GM12878 (cell line): ENCODE measurements at regions not wholly inside any gene's neighbourhood (a gene's known extent, or its start where the extent isn't known, plus 50 kb on each side); places are given as distances from the start of the nearest gene placed in this dataset.

Experiments used
- ATAC-seq: fragments of 200-7000 bp; cut with Tn5 transposase; 3 replicates; pipeline ENCODE4 v1.9.1; 2020; ENCODE audit warnings: mild to moderate bottlenecking, moderate library complexity
- BruUV-seq: library from RNA; stranded (reverse); fragments of 400-500 nt; replicated peaks from 2 replicates; lab custom pipeline; 2021; lab: Mats Ljungman, UMichigan
- CTCF ChIA-PET: fragments of 300-600 bp; sonication (Branson Sonifier 250); formaldehyde crosslinking; extraction: SDS; loops from one replicate; lab custom pipeline; 2021; ENCODE audit warnings: inconsistent platforms; lab: Yijun Ruan, JAX
- POLR2A ChIA-PET: fragments of 350-600 bp; formaldehyde crosslinking; extraction: SDS; loops from one replicate; lab custom pipeline; 2021; ENCODE audit warnings: inconsistent platforms; lab: Charles Lee
- RAD21 ChIA-PET: fragments of 300-600 bp; sonication (Branson Sonifier 250); formaldehyde crosslinking; loops from one replicate; lab custom pipeline; 2023; ENCODE audit warnings: antibody characterized with exemption; ENCODE audit not compliant: unreplicated experiment; lab: Charles Lee
- SMC1A ChIA-PET: fragments of 300-600 bp; sonication (Branson Sonifier 250); formaldehyde crosslinking; loops from one replicate; lab custom pipeline; 2023; ENCODE audit not compliant: unreplicated experiment, uncharacterized antibody; lab: Charles Lee
- DNase-seq: peaks from one replicate; pipeline ENCODE4 v3.0.0-alpha.2; 2011; ENCODE audit warnings: low read depth, low spot score
- FAIRE-seq: peaks from 3 replicates; lab custom pipeline; 2011; peaks lifted over from hg19 to GRCh38; lab: Jason Lieb, UNC
- H2AFZ ChIP-seq: 2 replicates; pipeline ENCODE4 v1.6.0; 2011; ENCODE audit warnings: low read depth, low read length, control low read depth; ENCODE audit not compliant: control insufficient read depth
- H3K27ac ChIP-seq: 2 replicates; pipeline ENCODE4 v1.5.1; 2011; ENCODE audit warnings: control low read depth; ENCODE audit not compliant: control insufficient read depth, insufficient read depth
- H3K27me3 ChIP-seq, 2 experiments: replicated peaks in 1 of 2; 2 replicates each; pipeline versions ENCODE4 v1.6.0 to v1.6.1; 2011; ENCODE audit warnings: low read length in 1 of 2; ENCODE audit not compliant: control insufficient read depth in 2 of 2, insufficient read depth in 2 of 2
- H3K36me3 ChIP-seq, 2 experiments: 2 replicates each; pipeline ENCODE4 v1.5.1; 2011; ENCODE audit warnings: low read length in 1 of 2; ENCODE audit not compliant: control insufficient read depth in 2 of 2, insufficient read depth in 2 of 2
- H3K4me1 ChIP-seq: 2 replicates; pipeline ENCODE4 v1.6.1; 2011; ENCODE audit warnings: mild to moderate bottlenecking, low read length, moderate library complexity, mixed read lengths; ENCODE audit not compliant: control insufficient read depth, insufficient read depth
- H3K4me2 ChIP-seq: 2 replicates; pipeline ENCODE4 v1.6.0; 2011; ENCODE audit warnings: control low read depth; ENCODE audit not compliant: control insufficient read depth, insufficient read depth
- H3K4me3 ChIP-seq: fragments of 200-600 bp; sonication (generic); 2 replicates; pipeline ENCODE4 v1.5.1; 2016
- H3K79me2 ChIP-seq: 2 replicates; pipeline ENCODE4 v1.6.0; 2011; ENCODE audit warnings: low read length; ENCODE audit not compliant: control insufficient read depth, insufficient read depth
- H3K9ac ChIP-seq: 2 replicates; pipeline ENCODE4 v1.8.0; 2011; ENCODE audit warnings: low read length, control low read depth, mixed read lengths; ENCODE audit not compliant: control insufficient read depth, insufficient read depth
- H3K9me3 ChIP-seq: replicated peaks from 3 replicates; pipeline ENCODE4 v1.5.1; 2011; ENCODE audit warnings: mild to moderate bottlenecking, low read length; ENCODE audit not compliant: control insufficient read depth, insufficient read depth
- H4K20me1 ChIP-seq: 2 replicates; pipeline ENCODE4 v1.6.0; 2011; ENCODE audit not compliant: control insufficient read depth, insufficient read depth
- CHD2 ChIP-seq: IDR thresholded peaks from 2 replicates; pipeline ENCODE4 v1.6.1; 2011; ENCODE audit warnings: low read depth, low read length, improper control_type of control experiment, borderline replicate concordance
- MEF2A ChIP-seq: IDR thresholded peaks from 2 replicates; pipeline ENCODE4 v1.6.1; 2011; ENCODE audit warnings: low read depth, mild to moderate bottlenecking, low read length, moderate library complexity; ENCODE audit not compliant: insufficient read depth
- SIX5 ChIP-seq: IDR thresholded peaks from 2 replicates; pipeline ENCODE4 v1.6.1; 2011; ENCODE audit warnings: mild to moderate bottlenecking, low read depth, low read length, moderate library complexity; ENCODE audit not compliant: severe bottlenecking
- SPI1 ChIP-seq: IDR thresholded peaks from 2 replicates; pipeline ENCODE4 v1.6.1; 2011; ENCODE audit warnings: low read depth, mild to moderate bottlenecking, low read length, moderate library complexity, borderline replicate concordance; ENCODE audit not compliant: insufficient read depth
- WGBS: methylation state at CpG from one replicate; pipeline ENCODE4 v1.1.6; 2016; ENCODE audit warnings: low lambda C conversion rate; ENCODE audit not compliant: insufficient replicate concordance, insufficient coverage; ENCODE audit errors: missing lambda C conversion rate; 5-methylcytosine and 5-hydroxymethylcytosine counted together
- in situ Hi-C: fragments of 300-500 bp; cut with MboI; formaldehyde crosslinking; loops from 9 replicates; pipeline ENCODE4 v1.14.3; 2018; ENCODE audit warnings: mixed read lengths
- intact Hi-C: fragments of 100-400 bp; cut with micrococcal nuclease; formaldehyde crosslinking; loops from one replicate; pipeline ENCODE4 v1.14.2; 2022; ENCODE audit not compliant: unreplicated experiment
- TF ChIP-seq, protein P1 (sequence below): IDR thresholded peaks from 2 replicates; pipeline ENCODE4 v1.6.1; 2011; ENCODE audit warnings: low read depth, low read length, improper control_type of control experiment, borderline replicate concordance
- TF ChIP-seq, protein P2 (sequence below): fragments of 450-650 bp; IDR thresholded peaks from 2 replicates; pipeline ENCODE4 v1.6.1; 2016; ENCODE audit warnings: mild to moderate bottlenecking, moderate library complexity, borderline replicate concordance
- TF ChIP-seq, protein P3 (sequence below): fragments of 150-350 bp; IDR thresholded peaks from 2 replicates; pipeline ENCODE4 v1.6.1; 2014; ENCODE audit warnings: mild to moderate bottlenecking, low read depth, low read length
- TF ChIP-seq, protein P4 (sequence below): fragments of 450-650 bp; IDR thresholded peaks from 2 replicates; pipeline ENCODE4 v1.6.1; 2017; ENCODE audit warnings: mild to moderate bottlenecking

DNA sequence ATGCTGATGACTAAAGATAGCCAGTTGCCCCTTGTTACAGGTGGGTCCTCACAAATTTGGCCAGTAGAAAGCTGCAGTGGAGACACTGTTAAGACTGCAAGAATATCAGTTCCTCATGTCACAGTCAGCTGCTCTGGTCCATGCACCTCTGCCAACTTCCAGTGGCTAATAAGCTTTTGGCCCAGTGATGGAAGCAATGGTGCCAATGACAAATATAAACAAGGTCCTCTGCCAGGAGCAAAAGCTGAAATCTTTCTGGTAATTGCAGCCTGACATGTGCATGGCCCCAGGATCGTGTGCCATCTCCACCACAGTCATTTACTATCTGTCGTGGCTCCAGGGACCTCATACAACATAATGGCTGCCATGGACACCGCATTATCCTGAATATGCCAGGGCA lies 85.4 kb upstream of the TMEM260 start (continued):
- TF ChIP-seq, protein P1, sequence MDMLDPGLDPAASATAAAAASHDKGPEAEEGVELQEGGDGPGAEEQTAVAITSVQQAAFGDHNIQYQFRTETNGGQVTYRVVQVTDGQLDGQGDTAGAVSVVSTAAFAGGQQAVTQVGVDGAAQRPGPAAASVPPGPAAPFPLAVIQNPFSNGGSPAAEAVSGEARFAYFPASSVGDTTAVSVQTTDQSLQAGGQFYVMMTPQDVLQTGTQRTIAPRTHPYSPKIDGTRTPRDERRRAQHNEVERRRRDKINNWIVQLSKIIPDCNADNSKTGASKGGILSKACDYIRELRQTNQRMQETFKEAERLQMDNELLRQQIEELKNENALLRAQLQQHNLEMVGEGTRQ: no peak
- TF ChIP-seq, protein P2, sequence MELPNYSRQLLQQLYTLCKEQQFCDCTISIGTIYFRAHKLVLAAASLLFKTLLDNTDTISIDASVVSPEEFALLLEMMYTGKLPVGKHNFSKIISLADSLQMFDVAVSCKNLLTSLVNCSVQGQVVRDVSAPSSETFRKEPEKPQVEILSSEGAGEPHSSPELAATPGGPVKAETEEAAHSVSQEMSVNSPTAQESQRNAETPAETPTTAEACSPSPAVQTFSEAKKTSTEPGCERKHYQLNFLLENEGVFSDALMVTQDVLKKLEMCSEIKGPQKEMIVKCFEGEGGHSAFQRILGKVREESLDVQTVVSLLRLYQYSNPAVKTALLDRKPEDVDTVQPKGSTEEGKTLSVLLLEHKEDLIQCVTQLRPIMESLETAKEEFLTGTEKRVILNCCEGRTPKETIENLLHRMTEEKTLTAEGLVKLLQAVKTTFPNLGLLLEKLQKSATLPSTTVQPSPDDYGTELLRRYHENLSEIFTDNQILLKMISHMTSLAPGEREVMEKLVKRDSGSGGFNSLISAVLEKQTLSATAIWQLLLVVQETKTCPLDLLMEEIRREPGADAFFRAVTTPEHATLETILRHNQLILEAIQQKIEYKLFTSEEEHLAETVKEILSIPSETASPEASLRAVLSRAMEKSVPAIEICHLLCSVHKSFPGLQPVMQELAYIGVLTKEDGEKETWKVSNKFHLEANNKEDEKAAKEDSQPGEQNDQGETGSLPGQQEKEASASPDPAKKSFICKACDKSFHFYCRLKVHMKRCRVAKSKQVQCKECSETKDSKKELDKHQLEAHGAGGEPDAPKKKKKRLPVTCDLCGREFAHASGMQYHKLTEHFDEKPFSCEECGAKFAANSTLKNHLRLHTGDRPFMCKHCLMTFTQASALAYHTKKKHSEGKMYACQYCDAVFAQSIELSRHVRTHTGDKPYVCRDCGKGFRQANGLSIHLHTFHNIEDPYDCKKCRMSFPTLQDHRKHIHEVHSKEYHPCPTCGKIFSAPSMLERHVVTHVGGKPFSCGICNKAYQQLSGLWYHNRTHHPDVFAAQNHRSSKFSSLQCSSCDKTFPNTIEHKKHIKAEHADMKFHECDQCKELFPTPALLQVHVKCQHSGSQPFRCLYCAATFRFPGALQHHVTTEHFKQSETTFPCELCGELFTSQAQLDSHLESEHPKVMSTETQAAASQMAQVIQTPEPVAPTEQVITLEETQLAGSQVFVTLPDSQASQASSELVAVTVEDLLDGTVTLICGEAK: no peak
- TF ChIP-seq, protein P3, sequence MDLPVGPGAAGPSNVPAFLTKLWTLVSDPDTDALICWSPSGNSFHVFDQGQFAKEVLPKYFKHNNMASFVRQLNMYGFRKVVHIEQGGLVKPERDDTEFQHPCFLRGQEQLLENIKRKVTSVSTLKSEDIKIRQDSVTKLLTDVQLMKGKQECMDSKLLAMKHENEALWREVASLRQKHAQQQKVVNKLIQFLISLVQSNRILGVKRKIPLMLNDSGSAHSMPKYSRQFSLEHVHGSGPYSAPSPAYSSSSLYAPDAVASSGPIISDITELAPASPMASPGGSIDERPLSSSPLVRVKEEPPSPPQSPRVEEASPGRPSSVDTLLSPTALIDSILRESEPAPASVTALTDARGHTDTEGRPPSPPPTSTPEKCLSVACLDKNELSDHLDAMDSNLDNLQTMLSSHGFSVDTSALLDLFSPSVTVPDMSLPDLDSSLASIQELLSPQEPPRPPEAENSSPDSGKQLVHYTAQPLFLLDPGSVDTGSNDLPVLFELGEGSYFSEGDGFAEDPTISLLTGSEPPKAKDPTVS: no peak
- TF ChIP-seq, all 136 proteins: peak for 0

DNA sequence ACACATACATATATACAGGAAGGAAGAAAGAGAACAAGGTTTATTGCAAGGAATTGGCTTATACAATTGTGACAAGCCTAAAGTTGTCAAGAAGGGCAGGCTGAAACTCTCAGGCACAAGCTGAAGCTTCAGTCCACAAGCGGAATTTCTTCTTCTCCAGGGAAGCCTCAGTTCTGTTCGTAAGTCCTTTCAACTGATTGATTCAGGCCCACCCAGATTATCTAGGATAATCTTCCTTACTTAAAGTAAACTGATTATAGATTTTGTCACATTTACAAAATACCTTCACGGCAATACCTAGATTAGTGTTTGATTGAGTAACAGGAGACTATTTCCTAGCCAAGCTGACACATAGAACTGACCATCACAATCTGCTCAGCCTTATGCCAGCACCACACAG lies 81.5 kb upstream of the TMEM260 start:
- Histone ChIP-seq H3K79me2 (no peaks in the 10 kb centered on the region), H3K4me2 (no peak overlapping the region), H3K27me3 (no peaks in the 10 kb centered on the region), H3K27ac (no peak overlapping the region), H3K36me3 (no peaks in the 10 kb centered on the region), H3K4me1 (no peaks in the 10 kb centered on the region), H3K9ac (no peak overlapping the region), H3K4me3 (no peak overlapping the region), H3K9me3 (no peaks in the 10 kb centered on the region), H2AFZ (no peak overlapping the region), H4K20me1 (no peaks in the 10 kb centered on the region)
- RAD21 ChIA-PET: no interaction called here
- in situ Hi-C loops (loop anchor here (10.0 kb wide), 1 partner anchor 567 kb away; no protein-coding TSS in a partner anchor), intact Hi-C loops (no loop called here)
- POLR2A ChIA-PET: no interaction called here
- CTCF ChIA-PET: no interaction called here
- DNase-seq: no peak
- ATAC-seq: no peak
- SMC1A ChIA-PET: no interaction called here
- BruUV-seq: no TSS peak
- TF ChIP-seq MEF2A: no peak
- TF ChIP-seq, protein P4, sequence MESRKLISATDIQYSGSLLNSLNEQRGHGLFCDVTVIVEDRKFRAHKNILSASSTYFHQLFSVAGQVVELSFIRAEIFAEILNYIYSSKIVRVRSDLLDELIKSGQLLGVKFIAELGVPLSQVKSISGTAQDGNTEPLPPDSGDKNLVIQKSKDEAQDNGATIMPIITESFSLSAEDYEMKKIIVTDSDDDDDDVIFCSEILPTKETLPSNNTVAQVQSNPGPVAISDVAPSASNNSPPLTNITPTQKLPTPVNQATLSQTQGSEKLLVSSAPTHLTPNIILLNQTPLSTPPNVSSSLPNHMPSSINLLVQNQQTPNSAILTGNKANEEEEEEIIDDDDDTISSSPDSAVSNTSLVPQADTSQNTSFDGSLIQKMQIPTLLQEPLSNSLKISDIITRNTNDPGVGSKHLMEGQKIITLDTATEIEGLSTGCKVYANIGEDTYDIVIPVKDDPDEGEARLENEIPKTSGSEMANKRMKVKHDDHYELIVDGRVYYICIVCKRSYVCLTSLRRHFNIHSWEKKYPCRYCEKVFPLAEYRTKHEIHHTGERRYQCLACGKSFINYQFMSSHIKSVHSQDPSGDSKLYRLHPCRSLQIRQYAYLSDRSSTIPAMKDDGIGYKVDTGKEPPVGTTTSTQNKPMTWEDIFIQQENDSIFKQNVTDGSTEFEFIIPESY: no peak
- no peak for TF ChIP-seq SIX5
- no peak for TF ChIP-seq SPI1
- no peak for TF ChIP-seq CHD2
- 56% methylated on average over 3 of the region's 3 CpGs for WGBS
- FAIRE-seq: no peak
